GM10266 (cell line): ENCODE measurements at regions not wholly inside any gene's neighbourhood (a gene's known extent, or its start where the extent isn't known, plus 50 kb on each side); places are given as distances from the start of the nearest gene placed in this dataset.
"Not testable (repeated sequence)": the region's sequence is repeated elsewhere in the genome, so short reads cannot be mapped to it uniquely, and the experiment has no call there.

Source experiments
- DNase-seq: peaks from one replicate; pipeline ENCODE4 v3.0.0; 2012; ENCODE audit errors: extremely low spot score
- TF ChIP-seq, protein P1 (sequence below): IDR thresholded peaks from 2 replicates; pipeline ENCODE4 v1.5.1; 2012; ENCODE audit warnings: mild to moderate bottlenecking, low read depth; ENCODE audit not compliant: control insufficient read depth, insufficient read depth; ENCODE audit errors: missing control alignments

DNA sequence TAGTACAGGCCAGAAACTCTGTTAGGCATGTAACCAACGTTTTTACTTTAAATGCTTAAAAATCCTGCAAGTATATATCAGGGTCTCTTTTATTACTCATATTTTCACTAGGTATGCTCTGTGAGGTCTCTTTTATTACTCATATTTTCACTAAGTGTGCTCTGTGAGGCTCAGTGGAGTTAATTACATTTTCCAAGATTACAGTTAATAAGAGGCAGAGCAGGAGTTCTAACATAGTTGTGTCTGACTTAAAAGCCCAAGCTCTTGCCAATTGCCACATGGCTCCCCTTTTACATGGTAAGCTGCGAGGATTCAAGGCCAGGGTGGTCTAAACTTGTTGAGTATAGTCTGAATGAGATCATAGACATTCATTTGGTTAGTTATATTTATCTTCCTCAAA lies 81.0 kb upstream of the ARMCX2 start:
- DNase-seq = no peak
- TF ChIP-seq, protein P1, sequence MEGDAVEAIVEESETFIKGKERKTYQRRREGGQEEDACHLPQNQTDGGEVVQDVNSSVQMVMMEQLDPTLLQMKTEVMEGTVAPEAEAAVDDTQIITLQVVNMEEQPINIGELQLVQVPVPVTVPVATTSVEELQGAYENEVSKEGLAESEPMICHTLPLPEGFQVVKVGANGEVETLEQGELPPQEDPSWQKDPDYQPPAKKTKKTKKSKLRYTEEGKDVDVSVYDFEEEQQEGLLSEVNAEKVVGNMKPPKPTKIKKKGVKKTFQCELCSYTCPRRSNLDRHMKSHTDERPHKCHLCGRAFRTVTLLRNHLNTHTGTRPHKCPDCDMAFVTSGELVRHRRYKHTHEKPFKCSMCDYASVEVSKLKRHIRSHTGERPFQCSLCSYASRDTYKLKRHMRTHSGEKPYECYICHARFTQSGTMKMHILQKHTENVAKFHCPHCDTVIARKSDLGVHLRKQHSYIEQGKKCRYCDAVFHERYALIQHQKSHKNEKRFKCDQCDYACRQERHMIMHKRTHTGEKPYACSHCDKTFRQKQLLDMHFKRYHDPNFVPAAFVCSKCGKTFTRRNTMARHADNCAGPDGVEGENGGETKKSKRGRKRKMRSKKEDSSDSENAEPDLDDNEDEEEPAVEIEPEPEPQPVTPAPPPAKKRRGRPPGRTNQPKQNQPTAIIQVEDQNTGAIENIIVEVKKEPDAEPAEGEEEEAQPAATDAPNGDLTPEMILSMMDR = no peak

DNA sequence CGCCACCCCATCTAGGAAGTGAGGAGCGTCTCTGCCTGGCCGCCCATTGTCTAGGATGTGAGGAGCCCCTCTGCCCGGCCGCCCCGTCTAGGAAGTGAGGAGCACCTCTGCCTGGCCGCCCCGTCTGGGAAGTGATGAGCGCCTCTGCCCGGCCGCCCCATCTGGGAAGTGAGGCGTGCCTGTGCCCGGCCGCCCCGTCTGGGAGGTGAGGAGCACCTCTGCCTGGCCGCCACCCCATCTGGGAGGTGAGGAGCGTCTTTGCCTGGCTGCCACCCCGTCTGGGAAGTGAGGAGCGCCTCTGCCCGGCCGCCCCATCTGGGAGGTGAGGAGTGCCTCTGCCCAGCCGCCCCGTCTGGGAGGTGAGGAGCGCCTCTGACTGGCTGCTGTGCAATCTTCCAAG lies 79.2 kb upstream of the ARMCX2 start:
- DNase-seq = not testable (repeated sequence)

DNA sequence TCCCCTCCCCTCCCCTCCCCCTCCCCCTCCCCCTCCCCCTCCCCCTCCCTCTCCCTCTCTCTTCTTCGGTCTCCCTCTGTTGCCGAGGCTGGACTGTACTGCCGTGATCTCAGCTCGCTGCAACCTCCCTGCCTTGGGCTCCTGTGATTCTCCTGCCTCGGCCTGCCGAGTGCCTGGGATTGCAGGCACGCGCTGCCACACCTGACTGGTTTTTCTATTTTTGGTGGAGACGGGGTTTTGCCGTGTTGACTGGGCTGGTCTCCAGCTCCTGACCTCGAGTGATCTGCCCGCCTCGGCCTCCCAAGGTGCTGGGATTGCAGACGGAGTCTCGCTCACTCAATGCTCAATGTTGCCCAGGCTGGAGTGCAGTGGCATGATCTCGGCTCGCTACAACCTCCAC lies 78.8 kb upstream of the ARMCX2 start:
- DNase-seq = not testable (repeated sequence)

DNA sequence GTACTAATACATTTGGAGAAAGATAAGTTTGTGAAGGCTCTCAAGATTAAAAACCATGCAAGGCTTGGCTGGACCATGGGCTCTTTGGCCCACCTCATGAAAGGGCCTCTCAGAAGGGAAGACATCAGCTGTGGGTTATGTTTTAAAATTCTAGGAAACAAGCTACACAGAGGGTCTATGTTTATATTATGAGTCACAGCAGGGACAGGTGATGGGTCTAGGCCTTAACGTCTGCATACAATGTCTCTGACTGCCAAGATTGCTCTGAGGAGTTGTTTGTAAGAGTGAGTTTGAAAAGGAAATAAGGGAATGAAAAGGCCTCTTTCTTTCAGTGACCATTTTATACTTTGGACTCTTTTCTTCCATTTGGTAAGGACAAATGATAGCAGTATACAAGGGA lies 77.0 kb upstream of the ARMCX2 start:
- TF ChIP-seq, protein P1 = no peak
- DNase-seq = no peak

DNA sequence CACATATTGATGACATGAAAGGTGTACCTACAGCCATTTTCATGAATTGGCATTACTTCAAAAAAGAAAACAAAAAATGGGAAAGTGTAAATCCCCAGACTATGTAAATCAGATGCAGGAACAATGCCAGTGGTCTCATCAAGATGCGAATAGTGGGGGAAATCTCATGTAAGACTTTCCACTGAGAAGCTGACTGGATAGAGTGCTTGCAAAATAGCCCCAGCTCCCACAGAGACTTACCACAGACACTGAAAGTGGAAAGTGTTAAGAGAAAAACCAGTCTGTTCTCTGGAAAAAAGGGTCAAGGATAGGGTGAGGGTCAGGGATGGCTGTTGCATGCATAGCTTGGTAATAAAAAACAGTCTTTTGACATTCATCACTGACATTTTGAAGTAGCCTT lies 73.2 kb upstream of the ARMCX2 start:
- TF ChIP-seq, protein P1 = no peak
- DNase-seq = no peak

DNA sequence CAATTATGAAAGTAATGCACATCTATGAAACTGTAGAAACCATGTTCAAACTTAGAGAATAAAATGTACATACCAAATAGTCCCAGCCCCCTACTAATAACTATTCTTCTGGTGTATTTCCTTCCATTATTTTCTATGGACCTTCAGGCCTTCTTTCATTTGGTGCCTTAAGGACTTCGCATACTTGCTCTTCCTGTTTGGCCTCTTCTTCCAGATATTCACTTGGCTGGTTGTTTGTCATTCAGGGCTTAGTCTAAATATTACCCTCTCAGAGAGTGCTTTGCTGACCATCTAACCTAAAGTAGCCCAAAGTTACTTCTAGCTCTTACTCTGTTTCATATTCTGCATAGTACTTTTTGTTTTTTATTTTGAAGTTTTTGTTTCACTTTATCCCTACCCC lies 70.3 kb upstream of the ARMCX2 start:
- TF ChIP-seq, protein P1 = no peak
- no peak for DNase-seq
